Esophagus muscularis mucosa (tissue), 4 donors: ENCODE measurements at regions not wholly inside any gene's neighbourhood (a gene's known extent, or its start where the extent isn't known, plus 50 kb on each side); places are given as distances from the start of the nearest gene placed in this dataset.

Experiments used
- DNase-seq: peaks from one replicate; pipeline ENCODE4 v3.0.0-alpha.2; 2017; ENCODE audit errors: extremely low spot score
- H3K27ac ChIP-seq, 4 donors: fragments of 200-600 bp; sonication (generic); replicated peaks in 1 of 4; 1 replicate in 3 of 4; 2 replicates in 1 of 4; pipeline ENCODE4 v1.5.1; 2016 to 2019; ENCODE audit warnings: mild to moderate bottlenecking in 1 of 4
- H3K27me3 ChIP-seq, 4 donors: fragments of 200-600 bp; sonication (generic); one replicate each; pipeline versions ENCODE4 v1.5.1 to v1.6.0; 2016 to 2019
- H3K36me3 ChIP-seq, 4 donors: fragments of 200-600 bp; sonication (generic); one replicate each; pipeline ENCODE4 v1.5.1; 2016 to 2019
- H3K4me1 ChIP-seq, 4 donors: fragments of 200-600 bp; sonication (generic); one replicate each; pipeline ENCODE4 v1.5.1; 2016 to 2019
- H3K4me3 ChIP-seq, 4 donors: fragments of 200-600 bp; sonication (generic); 1 replicate in 2 of 4; 2 replicates in 2 of 4; pipeline ENCODE4 v1.5.1; 2016 to 2019; ENCODE audit warnings: mild to moderate bottlenecking in 4 of 4, moderate library complexity in 1 of 4
- H3K9me3 ChIP-seq, 4 donors: fragments of 200-600 bp; sonication (generic); 1 replicate in 3 of 4; 2 replicates in 1 of 4; pipeline ENCODE4 v1.5.1; 2016 to 2019
- EP300 ChIP-seq: sonication (generic); formaldehyde crosslinking; IDR thresholded peaks from one replicate; pipeline ENCODE4 v1.6.1; 2017; ENCODE audit warnings: antibody characterized with exemption
- POLR2A ChIP-seq: fragments of 450-650 bp; IDR thresholded peaks from one replicate; pipeline ENCODE4 v1.6.1; 2017; ENCODE audit warnings: antibody characterized with exemption, moderate library complexity, mild to moderate bottlenecking, low read depth
- POLR2AphosphoS5 ChIP-seq, 2 donors: sonication (generic); formaldehyde crosslinking; IDR thresholded peaks; one replicate each; pipeline ENCODE4 v1.6.1; 2017; ENCODE audit warnings: antibody characterized with exemption in 2 of 2
- WGBS: methylation state at CpG from one replicate; pipeline ENCODE4 v1.1.5; 2018; 5-methylcytosine and 5-hydroxymethylcytosine counted together
- intact Hi-C: fragments of 100-400 bp; cut with DNase I; formaldehyde crosslinking; loops from one replicate; pipeline ENCODE4 v1.15.1; 2023
- TF ChIP-seq, protein P1 (sequence below), 3 experiments: fragments of 200-600 bp in 2 of 3; fragments of 450-650 bp in 1 of 3; sonication (generic) in 2 of 3; IDR thresholded peaks; one replicate each; pipeline ENCODE4 v1.5.1; 2017 to 2019; ENCODE audit warnings: antibody characterized with exemption in 3 of 3, mild to moderate bottlenecking in 2 of 3, moderate library complexity in 1 of 3

DNA sequence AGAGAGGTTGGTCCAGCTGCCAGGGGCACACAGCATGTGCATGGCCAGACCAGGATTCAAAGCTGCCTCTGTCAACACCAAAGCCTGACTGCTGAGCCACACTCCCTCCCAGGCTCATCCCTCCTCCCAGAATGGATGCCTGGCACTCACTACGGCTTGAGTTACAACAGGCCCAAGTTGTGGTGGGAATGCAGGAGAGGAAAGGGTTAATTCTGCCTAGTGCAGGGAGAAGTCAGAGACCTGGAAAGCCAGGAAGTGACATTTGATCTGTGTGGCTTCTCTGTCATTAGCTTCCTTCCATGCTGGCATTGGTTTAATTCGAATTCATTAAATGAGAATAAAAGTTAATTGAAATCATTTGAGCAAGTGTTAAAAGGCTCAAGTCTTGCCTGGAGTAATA, 150.0 kb downstream of the NSG2 start:
- Histone ChIP-seq H3K27me3 (peaks cover 0 to 26% (median 0%) of the 10 kb centered on the region in 4 donors), H3K27ac (no peak overlapping the region), H3K4me3 (no peak overlapping the region), H3K4me1 (no peaks in the 10 kb centered on the region), H3K9me3 (no peaks in the 10 kb centered on the region), H3K36me3 (no peaks in the 10 kb centered on the region)
- WGBS: 58% methylated on average over 2 of the region's 2 CpGs
- TF ChIP-seq POLR2AphosphoS5 (IDR thresholded peaks at IDR 0.05) (no peak), POLR2A (no peak), EP300 (no peak)
- TF ChIP-seq, protein P1, sequence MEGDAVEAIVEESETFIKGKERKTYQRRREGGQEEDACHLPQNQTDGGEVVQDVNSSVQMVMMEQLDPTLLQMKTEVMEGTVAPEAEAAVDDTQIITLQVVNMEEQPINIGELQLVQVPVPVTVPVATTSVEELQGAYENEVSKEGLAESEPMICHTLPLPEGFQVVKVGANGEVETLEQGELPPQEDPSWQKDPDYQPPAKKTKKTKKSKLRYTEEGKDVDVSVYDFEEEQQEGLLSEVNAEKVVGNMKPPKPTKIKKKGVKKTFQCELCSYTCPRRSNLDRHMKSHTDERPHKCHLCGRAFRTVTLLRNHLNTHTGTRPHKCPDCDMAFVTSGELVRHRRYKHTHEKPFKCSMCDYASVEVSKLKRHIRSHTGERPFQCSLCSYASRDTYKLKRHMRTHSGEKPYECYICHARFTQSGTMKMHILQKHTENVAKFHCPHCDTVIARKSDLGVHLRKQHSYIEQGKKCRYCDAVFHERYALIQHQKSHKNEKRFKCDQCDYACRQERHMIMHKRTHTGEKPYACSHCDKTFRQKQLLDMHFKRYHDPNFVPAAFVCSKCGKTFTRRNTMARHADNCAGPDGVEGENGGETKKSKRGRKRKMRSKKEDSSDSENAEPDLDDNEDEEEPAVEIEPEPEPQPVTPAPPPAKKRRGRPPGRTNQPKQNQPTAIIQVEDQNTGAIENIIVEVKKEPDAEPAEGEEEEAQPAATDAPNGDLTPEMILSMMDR (IDR thresholded peaks at IDR 0.05): no peak
- intact Hi-C loops: no loop called here
- DNase-seq: no peak

DNA sequence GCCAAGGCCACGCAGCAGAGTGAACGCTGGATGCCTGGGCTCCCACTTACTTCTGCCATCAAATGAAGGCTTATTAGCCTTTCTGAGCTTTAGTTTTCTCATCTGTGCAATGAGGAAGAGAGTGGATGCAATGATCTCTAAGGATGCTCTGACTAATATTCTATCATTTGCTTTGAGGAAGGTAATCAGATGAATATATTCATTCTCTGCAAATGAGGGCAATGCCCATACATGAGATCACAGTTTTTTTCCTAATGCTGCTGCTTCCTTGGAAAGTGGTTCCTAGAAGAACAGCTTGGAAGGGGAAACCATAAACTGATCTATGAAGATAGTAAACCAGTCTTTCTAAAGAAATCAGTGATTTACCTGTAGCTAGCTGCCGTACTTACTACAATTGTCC, 152.4 kb downstream of the NSG2 start:
- no peaks in the 10 kb centered on the region for H3K36me3 ChIP-seq
- intact Hi-C loops: no loop called here

DNA sequence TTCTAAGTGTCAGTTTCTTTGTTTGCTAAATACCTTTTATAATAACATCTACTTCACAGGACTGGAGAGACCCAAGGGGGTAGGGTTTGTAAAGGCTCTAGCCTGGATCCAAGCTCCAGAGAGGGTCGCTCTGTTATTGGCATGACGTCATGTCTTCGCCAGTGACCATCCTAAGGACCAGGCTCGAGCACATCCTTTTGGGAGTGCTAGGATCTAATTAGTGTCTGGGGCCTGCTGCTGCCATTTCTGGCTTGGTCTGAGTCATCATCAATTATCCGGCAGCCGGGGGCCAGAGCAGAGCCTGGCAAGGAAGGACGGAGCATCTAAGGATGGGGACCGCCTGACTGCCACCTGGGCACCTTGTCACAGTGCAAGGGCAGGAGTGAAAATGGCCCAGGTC, 153.0 kb downstream of the NSG2 start:
- Histone ChIP-seq H3K27me3 (peaks cover 0 to 12% (median 0%) of the 10 kb centered on the region in 4 donors), H3K4me1 (no peaks in the 10 kb centered on the region), H3K27ac (no peak overlapping the region), H3K36me3 (no peaks in the 10 kb centered on the region), H3K9me3 (peaks cover 0 to 4% (median 0%) of the 10 kb centered on the region in 4 donors), H3K4me3 (no peak overlapping the region)
- DNase-seq: no peak
- WGBS: 82% methylated on average over 8 of the region's 8 CpGs
- TF ChIP-seq EP300 (no peak), POLR2AphosphoS5 (IDR thresholded peaks at IDR 0.05) (no peak), POLR2A (no peak)
- TF ChIP-seq, protein P1 (IDR thresholded peaks at IDR 0.05): no peak
- intact Hi-C loops: no loop called here

More for the DNA sequence above, 152.4 kb downstream of the NSG2 start:
- no peak for DNase-seq
- Histone ChIP-seq H3K4me3 (no peak overlapping the region), H3K27me3 (peaks cover 0 to 7% (median 0%) of the 10 kb centered on the region in 4 donors), H3K4me1 (no peaks in the 10 kb centered on the region), H3K9me3 (peaks cover 0 to 4% (median 0%) of the 10 kb centered on the region in 4 donors), H3K27ac (no peak overlapping the region)
- TF ChIP-seq POLR2A (no peak), POLR2AphosphoS5 (IDR thresholded peaks at IDR 0.05) (no peak), EP300 (no peak)
- TF ChIP-seq, protein P1 (IDR thresholded peaks at IDR 0.05): no peak
- 76% methylated on average over 3 of the region's 3 CpGs for WGBS

DNA sequence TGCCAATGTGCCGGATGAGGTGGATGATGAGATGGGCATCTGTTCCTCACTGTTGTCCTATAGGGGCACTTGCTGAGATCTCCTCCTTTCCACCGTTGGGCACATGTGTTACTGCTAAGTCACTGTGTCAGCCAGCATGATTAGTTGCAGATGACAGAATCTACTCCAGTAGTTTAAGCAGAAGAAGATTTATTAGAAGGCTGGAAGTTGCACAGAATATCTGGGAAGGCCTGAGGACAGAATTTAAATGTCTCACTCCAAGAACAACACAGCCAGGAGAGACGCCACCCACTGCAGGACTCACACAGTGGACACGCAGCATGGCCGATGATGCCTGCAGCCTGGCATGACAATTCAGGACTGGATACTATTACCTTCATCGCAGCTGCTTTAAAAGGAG, 157.5 kb downstream of the NSG2 start:
- peaks cover 0 to 4% (median 0%) of the 10 kb centered on the region in 4 donors for H3K9me3 ChIP-seq
- H3K27ac ChIP-seq: no peak overlapping the region
- no peak overlapping the region for H3K4me3 ChIP-seq
- DNase-seq: no peak
- 73% methylated on average over 6 of the region's 6 CpGs for WGBS
- no peaks in the 10 kb centered on the region for H3K4me1 ChIP-seq
- H3K36me3 ChIP-seq: no peaks in the 10 kb centered on the region
- intact Hi-C loops: no loop called here
- TF ChIP-seq, protein P1 (IDR thresholded peaks at IDR 0.05): no peak
- TF ChIP-seq POLR2A: no peak
- TF ChIP-seq POLR2AphosphoS5 (IDR thresholded peaks at IDR 0.05): no peak
- no peak for TF ChIP-seq EP300
- peaks cover 0 to 34% (median 0%) of the 10 kb centered on the region in 4 donors for H3K27me3 ChIP-seq

DNA sequence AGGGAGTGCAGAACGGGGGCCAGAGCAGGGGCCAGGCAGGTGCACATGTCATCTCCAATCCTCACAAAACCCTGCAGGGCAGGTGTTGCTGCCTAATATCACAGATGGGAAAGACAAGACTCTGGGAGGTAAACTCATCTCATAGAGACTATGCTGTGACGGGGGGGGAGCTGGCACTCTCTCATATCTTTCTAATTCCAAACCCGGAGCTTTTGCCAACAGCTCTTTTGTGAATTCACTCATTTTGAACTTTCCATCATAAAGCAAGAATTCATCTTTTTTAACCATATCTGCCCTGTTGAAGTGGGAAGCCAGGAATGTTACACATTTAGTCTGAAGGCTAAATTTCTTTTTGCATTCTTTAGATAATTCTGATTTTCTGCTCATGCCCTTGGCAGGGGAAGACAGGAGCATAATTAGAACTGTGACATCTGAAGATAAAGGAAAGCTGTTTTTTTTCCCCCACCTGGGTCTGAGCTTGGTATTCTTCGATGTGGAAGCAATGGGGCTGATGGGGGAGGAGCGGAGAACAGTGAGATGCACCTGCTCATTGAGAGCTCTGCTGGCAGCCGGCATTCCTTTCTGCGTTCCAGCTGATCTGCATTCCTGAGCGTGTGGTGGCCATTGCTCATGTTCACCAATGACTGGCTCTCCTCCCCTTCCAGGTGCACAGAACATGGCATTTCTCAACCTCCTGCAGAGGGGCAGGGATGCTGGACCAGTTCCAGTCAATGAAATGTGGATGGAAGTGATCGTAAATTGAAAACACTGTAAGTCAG, 159.2 kb downstream of the NSG2 start:
- no peak overlapping the region for H3K4me3 ChIP-seq
- 49% methylated on average over 9 of the region's 9 CpGs for WGBS
- peaks cover 0 to 39% (median 0%) of the 10 kb centered on the region in 4 donors for H3K27me3 ChIP-seq
- H3K4me1 ChIP-seq: no peaks in the 10 kb centered on the region
- peaks cover 0 to 4% (median 0%) of the 10 kb centered on the region in 4 donors for H3K9me3 ChIP-seq
- no peaks in the 10 kb centered on the region for H3K36me3 ChIP-seq
- no peak for DNase-seq
- TF ChIP-seq, protein P1 (IDR thresholded peaks at IDR 0.05): no peak
- no peak for TF ChIP-seq POLR2AphosphoS5 (IDR thresholded peaks at IDR 0.05)
- no peak for TF ChIP-seq EP300
- no peak for TF ChIP-seq POLR2A
- no peak overlapping the region for H3K27ac ChIP-seq
- intact Hi-C loops: no loop called here
